OCI-LY3 (cell line): ENCODE measurements at regions not wholly inside any gene's neighbourhood (a gene's known extent, or its start where the extent isn't known, plus 50 kb on each side); places are given as distances from the start of the nearest gene placed in this dataset.

Experiments
- H2AFZ ChIP-seq: fragments of 200-600, 300-600 bp; shearing (Covaris generic); 2 replicates; pipeline ENCODE4 v1.6.0; 2014; ENCODE audit warnings: antibody characterized with exemption, low read depth, low read length
- H3K27ac ChIP-seq: fragments of 200-600, 300-600 bp; sonication (generic); 2 replicates; pipeline ENCODE4 v1.5.1; 2014; ENCODE audit warnings: mild to moderate bottlenecking, low read length, moderate library complexity, mixed read lengths
- H3K27me3 ChIP-seq: fragments of 200-600, 300-600 bp; sonication (generic); 2 replicates; pipeline ENCODE4 v1.6.1; 2014; ENCODE audit warnings: low read depth, low read length, mixed read lengths
- H3K36me3 ChIP-seq: fragments of 200-600, 300-600 bp; sonication (generic); replicated peaks from 2 replicates; pipeline ENCODE3; 2014; ENCODE audit warnings: low read depth, low read length, mixed read lengths
- H3K4me1 ChIP-seq: fragments of 300-600, 200-600 bp; sonication (generic); 2 replicates; pipeline ENCODE4 v1.6.1; 2014; ENCODE audit warnings: low read length, mixed read lengths
- H3K4me2 ChIP-seq: fragments of 200-600, 300-600 bp; sonication (generic); 2 replicates; pipeline ENCODE4 v1.6.1; 2014; ENCODE audit warnings: low read length, mixed read lengths
- H3K4me3 ChIP-seq: fragments of 300-600, 200-600 bp; sonication (generic); 2 replicates; pipeline ENCODE4 v1.5.1; 2014; ENCODE audit warnings: antibody characterized with exemption, mild to moderate bottlenecking, low read length, moderate library complexity
- H3K79me2 ChIP-seq: fragments of 300-600, 200-600 bp; shearing (Covaris generic); 2 replicates; pipeline ENCODE4 v1.6.1; 2014; ENCODE audit warnings: mild to moderate bottlenecking, low read length, mixed read lengths
- H3K9ac ChIP-seq: fragments of 300-600, 200-600 bp; shearing (Covaris generic); 2 replicates; pipeline ENCODE4 v1.6.0; 2014; ENCODE audit warnings: mild to moderate bottlenecking, low read length, moderate library complexity
- H3K9me3 ChIP-seq: fragments of 200-600, 300-600 bp; shearing (Covaris generic); 2 replicates; pipeline ENCODE4 v1.6.1; 2014; ENCODE audit warnings: low read length, mixed read lengths; ENCODE audit not compliant: insufficient read depth
- H4K20me1 ChIP-seq: fragments of 200-600, 300-600 bp; sonication (generic); 2 replicates; pipeline ENCODE4 v1.6.1; 2016; ENCODE audit warnings: low read length, mixed read lengths; ENCODE audit not compliant: insufficient read depth
- CTCF ChIP-seq: fragments of 200-600, 300-600 bp; sonication (generic); IDR thresholded peaks from 2 replicates; pipeline ENCODE4 v1.5.1; 2014; ENCODE audit warnings: antibody characterized with exemption, low read length, low read depth
- EZH2phosphoT487 ChIP-seq: fragments of 200-600 bp; shearing (Covaris generic); IDR thresholded peaks from 2 replicates; pipeline ENCODE4 v1.6.1; 2018; ENCODE audit warnings: antibody characterized with exemption, mixed run types, low read depth

GRCh38 chrX:28246675-28247074, 265.4 kb upstream of the DCAF8L1 start:
- no peaks in the 10 kb centered on the region for H3K4me1 ChIP-seq
- TF ChIP-seq CTCF (no peak), EZH2phosphoT487 (no peak)
- H3K36me3 ChIP-seq = no peaks in the 10 kb centered on the region

GRCh38 chrX:28229217-28229616, 248.0 kb upstream of the DCAF8L1 start:
- H3K4me2 ChIP-seq = no peak overlapping the region
- H2AFZ ChIP-seq = no peak overlapping the region
- no peaks in the 10 kb centered on the region for H4K20me1 ChIP-seq
- H3K27ac ChIP-seq = no peak overlapping the region
- no peaks in the 10 kb centered on the region for H3K36me3 ChIP-seq
- no peaks in the 10 kb centered on the region for H3K4me1 ChIP-seq
- TF ChIP-seq EZH2phosphoT487 (no peak), CTCF (no peak)
- H3K9ac ChIP-seq = no peak overlapping the region
- no peak overlapping the region for H3K4me3 ChIP-seq
- H3K27me3 ChIP-seq = no peaks in the 10 kb centered on the region
- H3K9me3 ChIP-seq = no peaks in the 10 kb centered on the region
- no peaks in the 10 kb centered on the region for H3K79me2 ChIP-seq

More at GRCh38 chrX:28246675-28247074, 265.4 kb upstream of the DCAF8L1 start:
- Histone ChIP-seq H3K4me2 (no peak overlapping the region), H3K27ac (no peak overlapping the region), H2AFZ (no peak overlapping the region), H3K27me3 (no peaks in the 10 kb centered on the region), H4K20me1 (no peaks in the 10 kb centered on the region), H3K79me2 (no peaks in the 10 kb centered on the region), H3K9ac (no peak overlapping the region), H3K4me3 (no peak overlapping the region), H3K9me3 (no peaks in the 10 kb centered on the region)

DNA sequence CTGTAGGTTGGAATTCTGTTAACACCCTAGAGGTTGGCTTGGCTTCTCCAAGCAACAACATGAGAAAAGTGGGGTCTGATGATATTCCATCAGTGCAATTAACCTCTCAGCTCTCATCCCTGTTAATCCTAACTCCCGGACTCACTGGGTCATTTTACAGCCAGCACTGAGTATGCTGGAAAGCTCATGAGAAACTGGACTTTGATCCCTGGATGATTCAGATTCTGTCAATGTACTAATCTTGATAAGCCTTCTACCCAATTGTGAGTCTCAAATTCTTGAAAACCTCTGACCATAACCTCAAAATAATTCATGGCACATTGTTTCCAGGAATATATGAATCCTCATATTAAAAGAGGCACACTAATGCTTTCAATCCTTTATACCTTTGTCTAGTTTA, 244.3 kb upstream of the DCAF8L1 start:
- Histone ChIP-seq H3K9me3 (no peaks in the 10 kb centered on the region), H3K36me3 (no peaks in the 10 kb centered on the region), H3K27ac (no peak overlapping the region), H3K9ac (no peak overlapping the region), H3K27me3 (no peaks in the 10 kb centered on the region), H3K4me1 (no peaks in the 10 kb centered on the region), H3K79me2 (no peaks in the 10 kb centered on the region), H3K4me2 (no peak overlapping the region), H2AFZ (no peak overlapping the region), H3K4me3 (no peak overlapping the region), H4K20me1 (no peaks in the 10 kb centered on the region)
- TF ChIP-seq CTCF (no peak), EZH2phosphoT487 (no peak)

DNA sequence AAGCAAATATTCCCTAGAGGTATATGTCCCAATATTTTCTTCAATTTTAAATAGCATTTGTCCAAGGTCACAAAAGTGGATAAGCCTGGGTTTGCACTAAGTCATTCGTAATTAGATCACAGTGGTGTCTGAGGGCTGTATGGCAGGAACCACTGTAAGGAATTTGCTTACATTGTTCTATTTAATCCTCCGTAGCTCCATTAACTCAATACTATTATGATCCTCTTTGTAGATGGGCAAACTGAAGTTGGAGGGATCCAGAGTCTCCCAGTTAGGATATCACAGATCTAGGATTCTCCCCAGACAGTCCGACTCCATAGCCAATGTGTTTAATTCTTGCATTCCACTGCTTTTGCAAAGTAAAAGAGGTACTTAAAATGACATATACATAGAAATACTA, 242.7 kb upstream of the DCAF8L1 start:
- Histone ChIP-seq H3K4me3 (no peak overlapping the region), H3K79me2 (no peaks in the 10 kb centered on the region), H3K9me3 (no peaks in the 10 kb centered on the region), H3K27me3 (no peaks in the 10 kb centered on the region), H3K4me2 (no peak overlapping the region), H3K36me3 (no peaks in the 10 kb centered on the region), H3K27ac (no peak overlapping the region), H3K9ac (no peak overlapping the region), H2AFZ (no peak overlapping the region), H4K20me1 (no peaks in the 10 kb centered on the region), H3K4me1 (no peaks in the 10 kb centered on the region)
- TF ChIP-seq CTCF (no peak), EZH2phosphoT487 (no peak)
